CD14-positive monocyte (primary cell): ENCODE measurements at regions not wholly inside any gene's neighbourhood (a gene's known extent, or its start where the extent isn't known, plus 50 kb on each side); places are given as distances from the start of the nearest gene placed in this dataset.

Experiments
- DNase-seq, 3 donors: peaks; one replicate each; pipeline ENCODE4 v3.0.0-alpha.2; 2011 to 2022
- H2AFZ ChIP-seq: 2 replicates; pipeline ENCODE4 v1.6.0; 2012; ENCODE audit warnings: mild to moderate bottlenecking, low read depth, low read length, inconsistent platforms; ENCODE audit not compliant: insufficient read depth, poor library complexity, severe bottlenecking
- H3K27ac ChIP-seq, 2 donors: 1 replicate in 1 of 2; 2 replicates in 1 of 2; pipeline ENCODE4 v1.5.1; 2012 to 2013; ENCODE audit warnings: low read length in 2 of 2, control low read depth in 1 of 2, inconsistent platforms in 1 of 2, low read depth in 1 of 2, mild to moderate bottlenecking in 1 of 2
- H3K27me3 ChIP-seq, 2 donors: one replicate each; pipeline versions ENCODE4 v1.6.0 to v1.6.1; 2011 to 2013; ENCODE audit warnings: low read length in 2 of 2; ENCODE audit not compliant: control insufficient read depth in 2 of 2, insufficient read depth in 2 of 2
- H3K36me3 ChIP-seq, 2 donors: replicated peaks in 1 of 2; 1 replicate in 1 of 2; 2 replicates in 1 of 2; pipeline versions ENCODE4 v1.5.1 to v1.6.1; 2012 to 2013; ENCODE audit warnings: low read length in 2 of 2, control low read depth in 1 of 2, inconsistent platforms in 1 of 2, mild to moderate bottlenecking in 1 of 2; ENCODE audit not compliant: insufficient read depth in 2 of 2, control insufficient read depth in 1 of 2
- H3K4me1 ChIP-seq, 2 donors: 1 replicate in 1 of 2; 2 replicates in 1 of 2; pipeline versions ENCODE4 v1.5.1 to v1.6.1; 2012 to 2013; ENCODE audit warnings: low read length in 2 of 2, control low read depth in 1 of 2, inconsistent platforms in 1 of 2, mild to moderate bottlenecking in 1 of 2, moderate library complexity in 1 of 2; ENCODE audit not compliant: insufficient read depth in 2 of 2, control insufficient read depth in 1 of 2
- H3K4me2 ChIP-seq: replicated peaks from 2 replicates; pipeline ENCODE3; 2012; ENCODE audit warnings: low read length, moderate library complexity, mild to moderate bottlenecking; ENCODE audit not compliant: poor library complexity, severe bottlenecking; ENCODE audit errors: extremely low read depth
- H3K4me3 ChIP-seq, 3 experiments: fragments of 200-600 bp in 1 of 3; sonication (generic) in 1 of 3; replicated peaks in 1 of 3; 1 replicate in 2 of 3; 2 replicates in 1 of 3; pipeline ENCODE4 v1.5.1; 2011 to 2013; ENCODE audit warnings: low read length in 3 of 3, mild to moderate bottlenecking in 3 of 3, control low read depth in 2 of 3, low read depth in 2 of 3, inconsistent platforms in 1 of 3, moderate library complexity in 1 of 3
- H3K79me2 ChIP-seq: 2 replicates; pipeline ENCODE4 v1.6.0; 2012; ENCODE audit warnings: mild to moderate bottlenecking, control low read depth, inconsistent platforms, low read length, moderate library complexity; ENCODE audit not compliant: insufficient read depth
- H3K9ac ChIP-seq: 2 replicates; pipeline ENCODE4 v1.6.0; 2017; ENCODE audit warnings: low read length, mild to moderate bottlenecking; ENCODE audit not compliant: insufficient read depth, poor library complexity, severe bottlenecking
- H3K9me3 ChIP-seq, 2 donors: replicated peaks in 1 of 2; 1 replicate in 1 of 2; 2 replicates in 1 of 2; pipeline versions ENCODE4 v1.5.1 to v1.6.1; 2012 to 2013; ENCODE audit warnings: low read length in 2 of 2, control low read depth in 1 of 2; ENCODE audit not compliant: control insufficient read depth in 1 of 2, insufficient read depth in 1 of 2
- H4K20me1 ChIP-seq: 2 replicates; pipeline ENCODE4 v1.6.0; 2012; ENCODE audit warnings: mild to moderate bottlenecking, low read length, control low read depth, moderate library complexity; ENCODE audit not compliant: insufficient read depth
- H3K27ac Mint-ChIP-seq, 7 donors: one replicate each; pipeline ENCODE4 v1.8.0; 2020; ENCODE audit warnings: mild to moderate bottlenecking in 7 of 7, mixed read lengths in 7 of 7, moderate library complexity in 6 of 7, inconsistent platforms in 2 of 7
- H3K27me3 Mint-ChIP-seq, 3 donors: one replicate each; pipeline ENCODE4 v1.8.0; 2021 to 2022; ENCODE audit warnings: low read depth in 3 of 3, mild to moderate bottlenecking in 3 of 3, mixed read lengths in 3 of 3, moderate library complexity in 3 of 3, inconsistent platforms in 1 of 3
- H3K36me3 Mint-ChIP-seq, 2 donors: one replicate each; pipeline ENCODE4 v1.8.0; 2020; ENCODE audit warnings: mixed read lengths in 2 of 2, inconsistent platforms in 1 of 2, mild to moderate bottlenecking in 1 of 2
- H3K4me1 Mint-ChIP-seq: one replicate; pipeline ENCODE4 v1.8.0; 2020; ENCODE audit warnings: mild to moderate bottlenecking, mixed read lengths
- H3K4me3 Mint-ChIP-seq, 2 donors: one replicate each; pipeline ENCODE4 v1.8.0; 2020; ENCODE audit warnings: mild to moderate bottlenecking in 2 of 2, mixed read lengths in 2 of 2, moderate library complexity in 1 of 2
- H3K9me3 Mint-ChIP-seq, 7 donors: one replicate each; pipeline ENCODE4 v1.8.0; 2020 to 2022; ENCODE audit warnings: mixed read lengths in 7 of 7, mild to moderate bottlenecking in 6 of 7, moderate library complexity in 6 of 7, inconsistent platforms in 2 of 7
- CTCF ChIP-seq: fragments of 200-600 bp; IDR thresholded peaks from one replicate; pipeline ENCODE4 v1.8.0; 2022; ENCODE audit warnings: antibody characterized with exemption, mild to moderate bottlenecking
- WGBS: methylation state at CpG from one replicate; pipeline ENCODE4 v1.1.5; 2013; ENCODE audit warnings: missing lambda C conversion rate; ENCODE audit not compliant: insufficient coverage; 5-methylcytosine and 5-hydroxymethylcytosine counted together
- intact Hi-C, 2 donors: fragments of 100-400 bp; cut with micrococcal nuclease; formaldehyde crosslinking; loops; one replicate each; pipeline versions ENCODE4 v1.15.0 to v1.15.1; 2023

DNA sequence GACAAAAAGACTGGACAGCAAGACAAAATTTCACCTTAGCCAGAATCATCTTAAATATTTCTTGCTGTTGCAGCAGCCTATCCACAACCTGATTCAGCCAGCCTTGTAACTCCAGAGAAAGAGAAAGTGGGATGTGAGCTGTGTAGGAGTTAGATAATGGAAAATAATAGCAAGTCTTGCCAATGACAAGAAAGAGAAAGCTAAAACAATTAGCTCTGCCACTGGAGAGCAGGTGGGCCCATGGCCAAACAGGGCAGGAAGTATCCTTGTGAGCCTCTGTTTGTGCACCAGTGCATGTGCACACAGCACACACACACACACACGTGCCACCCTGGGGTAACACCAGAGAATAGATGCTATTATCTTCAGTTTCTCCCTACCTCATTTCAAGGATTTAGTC is 106.0 kb upstream of the CCDC196 start:
- no peaks in the 10 kb centered on the region for H3K4me1 ChIP-seq
- Mint-ChIP-seq H3K27me3 (peaks cover 0 to 2% (median 0%) of the 10 kb centered on the region in 3 donors), H3K4me1 (no peaks in the 10 kb centered on the region), H3K36me3 (no peaks in the 10 kb centered on the region), H3K9me3 (no peaks in the 10 kb centered on the region), H3K27ac (no peak overlapping the region), H3K4me3 (no peak overlapping the region)
- H3K9ac ChIP-seq, result no peak overlapping the region
- H3K4me2 ChIP-seq, result no peak overlapping the region
- H3K79me2 ChIP-seq, result no peaks in the 10 kb centered on the region
- DNase-seq, result no peak
- no peak overlapping the region for H3K4me3 ChIP-seq
- intact Hi-C loops, result no loop called here
- no peaks in the 10 kb centered on the region for H4K20me1 ChIP-seq
- H3K9me3 ChIP-seq, result no peaks in the 10 kb centered on the region
- no peak overlapping the region for H2AFZ ChIP-seq
- no peak for TF ChIP-seq CTCF
- no peaks in the 10 kb centered on the region for H3K36me3 ChIP-seq
- H3K27me3 ChIP-seq, result no peaks in the 10 kb centered on the region
- no peak overlapping the region for H3K27ac ChIP-seq
- WGBS, result no CpG with 5 or more reads among the region's 1 CpG

- no peaks in the 10 kb centered on the region for H3K4me1 ChIP-seq
- peaks cover 0 to 2% (median 0%) of the 10 kb centered on the region in 3 donors for H3K27me3 Mint-ChIP-seq
- no peak for TF ChIP-seq CTCF
- H3K79me2 ChIP-seq, result no peaks in the 10 kb centered on the region
- H3K9me3 ChIP-seq, result no peaks in the 10 kb centered on the region
- no peak overlapping the region for H3K4me2 ChIP-seq
- H3K4me3 Mint-ChIP-seq, result no peak overlapping the region
- no peak overlapping the region for H2AFZ ChIP-seq
- no CpG with 5 or more reads among the region's 1 CpG for WGBS
- intact Hi-C loops, result no loop called here
- H4K20me1 ChIP-seq, result no peaks in the 10 kb centered on the region
- DNase-seq, result no peak
- H3K36me3 Mint-ChIP-seq, result no peaks in the 10 kb centered on the region
- no peaks in the 10 kb centered on the region for H3K36me3 ChIP-seq
- no peak overlapping the region for H3K27ac Mint-ChIP-seq
- no peak overlapping the region for H3K9ac ChIP-seq
- no peak overlapping the region for H3K4me3 ChIP-seq
- H3K4me1 Mint-ChIP-seq, result no peaks in the 10 kb centered on the region
- H3K9me3 Mint-ChIP-seq, result no peaks in the 10 kb centered on the region
- H3K27me3 ChIP-seq, result no peaks in the 10 kb centered on the region
- no peak overlapping the region for H3K27ac ChIP-seq
Measured at GRCh38 chr14:66381755-66382154, 104.4 kb upstream of the CCDC196 start.
